HG03439 (cell line): ENCODE measurements at regions not wholly inside any gene's neighbourhood (a gene's known extent, or its start where the extent isn't known, plus 50 kb on each side); places are given as distances from the start of the nearest gene placed in this dataset.
"Not testable (repeated sequence)": the region's sequence is repeated elsewhere in the genome, so short reads cannot be mapped to it uniquely, and the experiment has no call there.

Experiments used
- ATAC-seq: cut with Tn5 transposase; IDR thresholded peaks from one replicate; pipeline ENCODE4 v1.9.1; 2021; ENCODE audit warnings: mild to moderate bottlenecking, moderate library complexity; ENCODE audit not compliant: unreplicated experiment

- no peak for ATAC-seq
Observed at GRCh38 chr4:125573368-125573767, 258.6 kb downstream of the FAT4 start.

GRCh38 chr4:125573786-125574185 lies 259.0 kb downstream of the FAT4 start:
- ATAC-seq: no peak

- ATAC-seq: no peak
Observed at GRCh38 chr4:125582302-125582701, 267.5 kb downstream of the FAT4 start.

- ATAC-seq: no peak
Observed at GRCh38 chr4:125590158-125590557, 275.4 kb downstream of the FAT4 start.

GRCh38 chr4:125591290-125591689 lies 276.5 kb downstream of the FAT4 start:
- no peak for ATAC-seq

GRCh38 chr4:125594056-125594602 lies 279.4 kb downstream of the FAT4 start:
- ATAC-seq: no peak

GRCh38 chr4:125605926-125606325 lies 291.2 kb downstream of the FAT4 start:
- ATAC-seq: not testable (repeated sequence)

GRCh38 chr4:125620066-125620860 lies 305.5 kb downstream of the FAT4 start:
- ATAC-seq: no peak

- no peak for ATAC-seq
Observed at GRCh38 chr4:125624951-125625350, 310.2 kb downstream of the FAT4 start.

- ATAC-seq: no peak
Observed at GRCh38 chr4:125626946-125627345, 312.2 kb downstream of the FAT4 start.

GRCh38 chr4:125639182-125639621 lies 324.4 kb downstream of the FAT4 start:
- no peak for ATAC-seq

GRCh38 chr4:125641611-125642010 lies 326.9 kb downstream of the FAT4 start:
- ATAC-seq: no peak

GRCh38 chr4:125642645-125643044 lies 327.9 kb downstream of the FAT4 start:
- no peak for ATAC-seq

GRCh38 chr4:125649452-125649851 lies 334.7 kb downstream of the FAT4 start:
- no peak for ATAC-seq

GRCh38 chr4:125650557-125650956 lies 335.8 kb downstream of the FAT4 start:
- ATAC-seq: no peak

- ATAC-seq: not testable (repeated sequence)
Observed at GRCh38 chr4:125651707-125652357, 337.1 kb downstream of the FAT4 start.

- no peak for ATAC-seq
Observed at GRCh38 chr4:125658773-125659172, 344.0 kb downstream of the FAT4 start.

GRCh38 chr4:125663896-125664767 lies 349.4 kb downstream of the FAT4 start:
- no peak for ATAC-seq

- ATAC-seq: no peak
Observed at GRCh38 chr4:125666635-125667034, 351.9 kb downstream of the FAT4 start.

- no peak for ATAC-seq
Observed at GRCh38 chr4:125676156-125676555, 361.4 kb downstream of the FAT4 start.

GRCh38 chr4:125676583-125676982 lies 361.8 kb downstream of the FAT4 start:
- no peak for ATAC-seq
